ENCODE measurements at regions not wholly inside any gene's neighbourhood (a gene's known extent, or its start where the extent isn't known, plus 50 kb on each side); places are given as distances from the start of the nearest gene placed in this dataset.

GRCh38 chr15:87758794-87759418 is 497.6 kb downstream of the NTRK3 start:
- ATAC-seq, result no peak
- peaks cover 64% of the 10 kb centered on the region for H3K9me3 ChIP-seq (ENCODE audit: low read length)
- H3K27ac ChIP-seq (ENCODE audit: extremely low read length, insufficient read depth, low read length), result no peak overlapping the region
- H3K79me2 ChIP-seq (ENCODE audit: insufficient read depth, low read length), result no peaks in the 10 kb centered on the region
- FAIRE-seq, result no peak
- no peak overlapping the region for H3K9ac ChIP-seq (ENCODE audit: insufficient read depth, low read depth, low read length)
- no peak overlapping the region for H3K4me2 ChIP-seq (ENCODE audit: low read depth, low read length)
- no peak overlapping the region for H3K4me3 ChIP-seq (replicated peaks in 1 of 3; ENCODE audit: insufficient read depth in 1 of 3, low read depth in 2 of 3, low read length in 3 of 3)
- no peaks in the 10 kb centered on the region for H3K36me3 ChIP-seq (replicated peaks in 1 of 2; ENCODE audit: control insufficient read depth in 1 of 2, insufficient read depth in 2 of 2, low read length in 2 of 2)
- CTCF ChIA-PET (ENCODE audit: low intra/inter-chr PET ratio, low total read pairs), result no interaction called here
- H4K20me1 ChIP-seq (ENCODE audit: insufficient read depth, low read length), result no peaks in the 10 kb centered on the region
- in situ Hi-C loops (cut with HindIII; ENCODE audit: extremely low pct_ligation_motif_present, low pct_unique_long_range_greater_than_20kb) (no loop called here), intact Hi-C loops (cut with micrococcal nuclease; ENCODE audit: unreplicated experiment) (no loop called here)
- no peaks in the 10 kb centered on the region for H3K27me3 ChIP-seq (ENCODE audit: control insufficient read depth in 1 of 2, insufficient read depth in 2 of 2, low read length in 2 of 2)
- no peak overlapping the region for H2AFZ ChIP-seq (ENCODE audit: low read length)
- POLR2A ChIA-PET, result no interaction called here
- DNase-seq (ENCODE audit: low spot score), result no peak
- no TSS peak for BruUV-seq (replicated peaks)
- no peaks in the 10 kb centered on the region for H3K4me1 ChIP-seq (ENCODE audit: insufficient read depth, low read length)
- WGBS (ENCODE audit: low lambda C conversion rate), result 35% methylated on average over 9 of the region's 9 CpGs
- no peak for TF ChIP-seq ZNF280B (CRISPR knock-in tag; IDR thresholded peaks at IDR 0.05; ENCODE audit: borderline replicate concordance)
- no peak for TF ChIP-seq ZBTB38 (CRISPR knock-in tag; IDR thresholded peaks at IDR 0.05)
- no peak for TF ChIP-seq ZNF703 (CRISPR knock-in tag; IDR thresholded peaks at IDR 0.05; ENCODE audit: borderline replicate concordance)
- no peak for TF ChIP-seq TFE3 (CRISPR knock-in tag; IDR thresholded peaks at IDR 0.05)
- no peak for TF ChIP-seq ZNF431 (CRISPR knock-in tag; IDR thresholded peaks at IDR 0.05; ENCODE audit: borderline replicate concordance, low read depth)
- TF ChIP-seq U2AF2 (IDR thresholded peaks at IDR 0.05; ENCODE audit: low read depth, low read length), result no peak
- TF ChIP-seq MAFK (conservative IDR thresholded peaks at IDR 0.05 in 1 of 2, IDR thresholded peaks at IDR 0.05 in 1 of 2; ENCODE audit: low read length in 2 of 2), result peak; percentile 93 to 95
- no peak for TF ChIP-seq FOXP1 (IDR thresholded peaks at IDR 0.05)
- no peak for TF ChIP-seq FOXP1 (CRISPR knock-in tag; IDR thresholded peaks at IDR 0.05)
- TF ChIP-seq ZNF20 (CRISPR knock-in tag; IDR thresholded peaks at IDR 0.05), result no peak
- no peak for TF ChIP-seq ZNF562 (CRISPR knock-in tag; IDR thresholded peaks at IDR 0.05; ENCODE audit: borderline replicate concordance)
- no peak for TF ChIP-seq ZNF143 (CRISPR knock-in tag; IDR thresholded peaks at IDR 0.05)
- TF ChIP-seq ATRX (CRISPR knock-in tag; IDR thresholded peaks at IDR 0.05; ENCODE audit: borderline replicate concordance), result no peak
- peak; percentile 92 for TF ChIP-seq MAFF (IDR thresholded peaks at IDR 0.05; ENCODE audit: low read depth, low read length)
- TF ChIP-seq PRDM15 (CRISPR knock-in tag; IDR thresholded peaks at IDR 0.05), result no peak
- no peak for TF ChIP-seq ZNF281 (CRISPR knock-in tag; IDR thresholded peaks at IDR 0.05; ENCODE audit: borderline replicate concordance)

Measured in HepG2 (cell line).